ENCODE measurements at regions not wholly inside any gene's neighbourhood (a gene's known extent, or its start where the extent isn't known, plus 50 kb on each side); places are given as distances from the start of the nearest gene placed in this dataset.

DNA sequence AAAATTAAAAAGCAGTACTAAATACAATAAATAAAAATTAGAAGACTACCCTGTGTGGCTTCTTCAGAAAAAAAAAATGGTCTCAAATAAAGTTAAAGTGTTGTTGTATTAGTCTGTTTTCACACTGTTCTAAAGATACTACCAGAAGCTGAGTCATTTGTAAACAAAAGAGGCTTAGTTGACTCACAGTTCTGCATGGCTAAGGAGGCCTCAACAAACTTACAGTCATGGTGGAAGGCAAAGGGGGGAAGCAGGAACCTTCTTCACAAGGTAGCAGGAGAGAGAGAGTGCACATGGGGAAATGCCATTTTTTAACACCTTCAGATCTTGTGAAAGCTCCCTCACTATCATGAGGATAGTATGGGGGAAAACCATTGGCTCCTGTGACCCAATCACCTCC is 612.8 kb downstream of the RNF144A start:
- TF ChIP-seq, protein P1, sequence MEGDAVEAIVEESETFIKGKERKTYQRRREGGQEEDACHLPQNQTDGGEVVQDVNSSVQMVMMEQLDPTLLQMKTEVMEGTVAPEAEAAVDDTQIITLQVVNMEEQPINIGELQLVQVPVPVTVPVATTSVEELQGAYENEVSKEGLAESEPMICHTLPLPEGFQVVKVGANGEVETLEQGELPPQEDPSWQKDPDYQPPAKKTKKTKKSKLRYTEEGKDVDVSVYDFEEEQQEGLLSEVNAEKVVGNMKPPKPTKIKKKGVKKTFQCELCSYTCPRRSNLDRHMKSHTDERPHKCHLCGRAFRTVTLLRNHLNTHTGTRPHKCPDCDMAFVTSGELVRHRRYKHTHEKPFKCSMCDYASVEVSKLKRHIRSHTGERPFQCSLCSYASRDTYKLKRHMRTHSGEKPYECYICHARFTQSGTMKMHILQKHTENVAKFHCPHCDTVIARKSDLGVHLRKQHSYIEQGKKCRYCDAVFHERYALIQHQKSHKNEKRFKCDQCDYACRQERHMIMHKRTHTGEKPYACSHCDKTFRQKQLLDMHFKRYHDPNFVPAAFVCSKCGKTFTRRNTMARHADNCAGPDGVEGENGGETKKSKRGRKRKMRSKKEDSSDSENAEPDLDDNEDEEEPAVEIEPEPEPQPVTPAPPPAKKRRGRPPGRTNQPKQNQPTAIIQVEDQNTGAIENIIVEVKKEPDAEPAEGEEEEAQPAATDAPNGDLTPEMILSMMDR (IDR thresholded peaks at IDR 0.05): no peak
- H3K4me2 ChIP-seq (ENCODE audit: low read length): no peak overlapping the region
- no peaks in the 10 kb centered on the region for H3K9me3 ChIP-seq (ENCODE audit: control insufficient read depth, low read length)
- no peak overlapping the region for H2AFZ ChIP-seq
- H3K4me1 ChIP-seq: no peaks in the 10 kb centered on the region
- H3K9ac ChIP-seq: no peak overlapping the region
- H3K27me3 ChIP-seq (ENCODE audit: control insufficient read depth, insufficient read depth, low read length): no peaks in the 10 kb centered on the region
- no peak overlapping the region for H3K27ac ChIP-seq
- H3K36me3 ChIP-seq (ENCODE audit: control insufficient read depth, insufficient read depth, low read length): no peaks in the 10 kb centered on the region
- no peak overlapping the region for H3K4me3 ChIP-seq (ENCODE audit: low read depth, low read length)
- H3K79me2 ChIP-seq: no peaks in the 10 kb centered on the region

DNA sequence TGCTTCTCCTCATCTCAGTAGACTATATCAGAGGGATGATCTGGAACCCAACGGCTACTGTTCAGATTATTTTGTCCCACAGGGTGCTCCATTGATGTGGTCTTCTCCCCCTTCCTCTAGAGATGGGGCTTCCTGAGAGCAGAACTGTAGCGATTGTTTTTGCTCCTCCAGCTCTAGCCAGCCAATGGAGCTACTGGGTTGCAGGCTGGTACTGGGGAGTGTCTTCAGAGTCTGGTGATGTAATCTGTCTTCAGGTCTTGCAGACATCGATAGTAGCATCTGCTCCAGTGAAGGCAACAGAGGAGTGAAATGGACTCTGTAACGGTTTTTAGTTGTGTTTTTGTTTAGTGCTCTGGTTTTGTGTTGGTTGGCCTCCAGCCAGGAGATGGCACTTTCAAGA is 621.9 kb downstream of the RNF144A start:
- H3K4me2 ChIP-seq (ENCODE audit: low read length): no peak overlapping the region
- H3K79me2 ChIP-seq: no peaks in the 10 kb centered on the region
- no peak overlapping the region for H3K9ac ChIP-seq
- H2AFZ ChIP-seq: no peak overlapping the region
- TF ChIP-seq, protein P1 (IDR thresholded peaks at IDR 0.05): no peak
- no peak overlapping the region for H3K27ac ChIP-seq
- no peaks in the 10 kb centered on the region for H3K36me3 ChIP-seq (ENCODE audit: control insufficient read depth, insufficient read depth, low read length)
- H3K4me3 ChIP-seq (ENCODE audit: low read depth, low read length): no peak overlapping the region
- no peaks in the 10 kb centered on the region for H3K9me3 ChIP-seq (ENCODE audit: control insufficient read depth, low read length)
- no peaks in the 10 kb centered on the region for H3K27me3 ChIP-seq (ENCODE audit: control insufficient read depth, insufficient read depth, low read length)
- no peaks in the 10 kb centered on the region for H3K4me1 ChIP-seq

DNA sequence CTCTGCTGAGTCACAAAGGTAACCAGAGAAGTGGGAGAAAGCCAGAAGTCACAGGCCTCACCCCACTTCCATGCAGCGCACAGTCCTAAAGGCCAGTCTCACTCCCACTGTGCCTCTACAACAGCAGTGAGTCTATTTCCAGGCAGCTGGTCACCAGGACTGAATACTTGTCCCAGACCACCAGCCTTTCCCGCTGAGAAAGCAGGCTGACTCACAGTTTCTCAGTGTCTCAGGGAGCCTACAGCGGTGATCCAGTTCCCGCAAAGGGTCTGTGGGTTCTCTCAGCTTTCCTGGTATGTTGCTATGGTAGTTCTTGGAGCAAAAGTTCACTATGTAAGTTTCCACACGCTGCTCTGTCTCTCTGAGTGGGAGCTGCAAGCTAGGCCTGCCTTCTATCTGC is 622.5 kb downstream of the RNF144A start:
- no peak overlapping the region for H3K4me2 ChIP-seq (ENCODE audit: low read length)
- no peak overlapping the region for H3K27ac ChIP-seq
- H3K9me3 ChIP-seq (ENCODE audit: control insufficient read depth, low read length): no peaks in the 10 kb centered on the region
- no peak overlapping the region for H3K9ac ChIP-seq
- no peak overlapping the region for H3K4me3 ChIP-seq (ENCODE audit: low read depth, low read length)
- H3K36me3 ChIP-seq (ENCODE audit: control insufficient read depth, insufficient read depth, low read length): no peaks in the 10 kb centered on the region
- TF ChIP-seq, protein P1 (IDR thresholded peaks at IDR 0.05): no peak
- no peaks in the 10 kb centered on the region for H3K4me1 ChIP-seq
- H3K27me3 ChIP-seq (ENCODE audit: control insufficient read depth, insufficient read depth, low read length): no peaks in the 10 kb centered on the region
- no peaks in the 10 kb centered on the region for H3K79me2 ChIP-seq
- no peak overlapping the region for H2AFZ ChIP-seq

DNA sequence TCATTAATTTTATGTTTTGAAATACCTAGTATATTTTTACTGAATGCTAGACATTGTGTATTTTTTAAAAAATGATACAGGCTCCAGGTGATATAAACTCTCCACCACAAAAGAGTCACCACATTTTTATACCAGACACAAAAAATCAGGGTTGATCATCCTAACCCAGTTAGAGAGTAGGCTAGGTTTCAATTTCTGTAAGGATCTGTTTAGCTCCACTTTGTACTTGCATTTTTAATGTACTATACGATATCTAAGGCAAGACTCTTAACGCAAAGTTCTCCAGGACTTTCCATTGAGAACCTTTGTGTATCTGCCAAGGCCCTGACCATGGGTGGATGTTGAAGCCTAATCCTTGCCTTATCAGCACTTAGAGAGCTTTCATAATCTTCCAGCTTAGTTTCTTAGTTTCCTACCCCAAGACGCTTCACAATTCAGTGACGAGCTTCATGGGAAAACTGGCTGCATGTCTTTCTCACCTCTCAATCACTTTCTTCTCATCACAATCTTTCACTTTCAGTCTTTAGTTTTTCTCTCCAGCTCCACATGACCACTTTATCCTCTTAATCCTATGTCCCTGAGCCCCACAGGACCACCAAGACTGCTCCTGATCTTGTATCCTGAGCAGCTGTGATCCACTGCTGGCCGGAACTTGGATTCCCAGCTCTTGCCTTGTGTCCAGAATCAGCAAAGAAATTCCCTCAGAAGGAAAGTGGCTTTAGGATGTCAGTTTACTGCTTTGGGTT is 635.8 kb downstream of the RNF144A start:
- Histone ChIP-seq H3K4me1 (no peaks in the 10 kb centered on the region), H3K36me3 (ENCODE audit: control insufficient read depth, insufficient read depth, low read length) (no peaks in the 10 kb centered on the region), H3K27me3 (ENCODE audit: control insufficient read depth, insufficient read depth, low read length) (no peaks in the 10 kb centered on the region), H3K4me3 (ENCODE audit: low read depth, low read length) (no peak overlapping the region), H3K79me2 (no peaks in the 10 kb centered on the region), H2AFZ (no peak overlapping the region), H3K9ac (no peak overlapping the region), H3K9me3 (ENCODE audit: control insufficient read depth, low read length) (no peaks in the 10 kb centered on the region), H3K27ac (no peak overlapping the region), H3K4me2 (ENCODE audit: low read length) (no peak overlapping the region)
- TF ChIP-seq, protein P1 (IDR thresholded peaks at IDR 0.05): no peak

DNA sequence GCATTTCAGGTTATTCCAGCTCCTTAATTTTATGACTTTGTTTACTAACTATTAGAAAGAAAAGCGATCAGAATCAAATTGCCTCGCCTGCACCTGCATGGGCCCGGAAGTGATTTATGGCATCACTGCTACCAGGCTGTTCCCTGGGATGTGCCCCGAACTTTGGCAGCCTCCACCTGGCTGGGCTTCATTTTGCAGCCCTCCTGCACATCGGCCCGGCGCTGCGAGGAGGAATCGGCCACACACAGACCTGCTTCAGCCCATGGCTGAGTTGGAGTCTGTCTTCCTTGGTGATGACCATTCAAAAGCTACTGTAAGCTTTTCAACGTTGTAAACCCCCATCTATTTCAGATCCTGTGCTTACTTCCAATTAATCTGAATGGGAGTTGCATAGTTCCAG is 638.0 kb downstream of the RNF144A start:
- no peak overlapping the region for H3K4me2 ChIP-seq (ENCODE audit: low read length)
- H3K4me1 ChIP-seq: no peaks in the 10 kb centered on the region
- no peaks in the 10 kb centered on the region for H3K79me2 ChIP-seq
- H3K9ac ChIP-seq: no peak overlapping the region
- no peaks in the 10 kb centered on the region for H3K27me3 ChIP-seq (ENCODE audit: control insufficient read depth, insufficient read depth, low read length)
- TF ChIP-seq, protein P1 (IDR thresholded peaks at IDR 0.05): no peak
- no peak overlapping the region for H2AFZ ChIP-seq
- H3K9me3 ChIP-seq (ENCODE audit: control insufficient read depth, low read length): no peaks in the 10 kb centered on the region
- H3K4me3 ChIP-seq (ENCODE audit: low read depth, low read length): no peak overlapping the region
- no peak overlapping the region for H3K27ac ChIP-seq
- H3K36me3 ChIP-seq (ENCODE audit: control insufficient read depth, insufficient read depth, low read length): no peaks in the 10 kb centered on the region

All from parathyroid adenoma (tissue), 2 donors.